Right cardiac atrium (tissue), 5 donors: ENCODE measurements at regions not wholly inside any gene's neighbourhood (a gene's known extent, or its start where the extent isn't known, plus 50 kb on each side); places are given as distances from the start of the nearest gene placed in this dataset.
"Not testable (repeated sequence)": the region's sequence is repeated elsewhere in the genome, so short reads cannot be mapped to it uniquely, and the experiment has no call there.

Source experiments
- ATAC-seq, 2 donors: fragments of 200-7000 bp; cut with Tn5 transposase; one replicate each; pipeline versions ENCODE4 v1.8.0 to v1.9.1; 2020; ENCODE audit warnings: moderate library complexity in 2 of 2, mild to moderate bottlenecking in 1 of 2
- DNase-seq, 3 donors: peaks; one replicate each; pipeline ENCODE4 v3.0.0-alpha.2; 2020
- H3K27ac ChIP-seq: one replicate; pipeline ENCODE4 v1.5.1; 2013; ENCODE audit warnings: mild to moderate bottlenecking, low read length, control low read depth, moderate library complexity
- H3K27me3 ChIP-seq: one replicate; pipeline ENCODE4 v1.6.1; 2013; ENCODE audit not compliant: control insufficient read depth, insufficient read depth
- H3K4me1 ChIP-seq: one replicate; pipeline ENCODE4 v1.6.1; 2013; ENCODE audit warnings: low read length; ENCODE audit not compliant: control insufficient read depth, insufficient read depth
- H3K4me3 ChIP-seq: one replicate; pipeline ENCODE4 v1.5.1; 2013; ENCODE audit warnings: low read length, control low read depth
- H3K9me3 ChIP-seq: one replicate; pipeline ENCODE4 v1.6.1; 2013; ENCODE audit warnings: low read length; ENCODE audit not compliant: control insufficient read depth
- WGBS: extraction: QIAGEN DNeasy Blood & Tissue Kit; methylation state at CpG from one replicate; pipeline ENCODE4 v1.1.7; 2013; 5-methylcytosine and 5-hydroxymethylcytosine counted together
- intact Hi-C, 4 donors: fragments of 100-400 bp; cut with DNase I; formaldehyde crosslinking; loops; one replicate each; pipeline versions ENCODE4 v1.11.0 to v1.14.0; 2022 to 2023
- donor health status: healthy with polysubstance abuse.
- donor health status: DM: no; HTN: yes; CAD: no.
- donor health status: DM: no; HTN: no; CAD: no.
- donor health status: DM: no; HTN: yes; CAD: no; lungs with severe emphysema.
- donor health status: DM: yes; HTN: yes; CAD: no.

GRCh38 chr11:50818789-50819188 lies 786.1 kb downstream of the OR4C45 start:
- intact Hi-C loops, H3K27me3 ChIP-seq, H3K4me3 ChIP-seq, H3K27ac ChIP-seq, H3K4me1 ChIP-seq, H3K9me3 ChIP-seq, ATAC-seq: not testable (repeated sequence)
- 83% methylated on average over 10 of the region's 10 CpGs for WGBS
- DNase-seq = peak in 1 of 3 donors; percentile 9
